Keratinocyte (primary cell): ENCODE measurements at regions not wholly inside any gene's neighbourhood (a gene's known extent, or its start where the extent isn't known, plus 50 kb on each side); places are given as distances from the start of the nearest gene placed in this dataset.

ENCODE experiments used
- DNase-seq: peaks from one replicate; pipeline ENCODE4 v3.0.0-alpha.2; 2011; ENCODE audit warnings: low read depth, missing footprints, low spot score
- FAIRE-seq: peaks from 2 replicates; lab custom pipeline; 2011; peaks lifted over from hg19 to GRCh38; lab: Jason Lieb, UNC
- H2AFZ ChIP-seq: 2 replicates; pipeline ENCODE4 v1.6.0; 2012; ENCODE audit warnings: low read length, control low read depth, inconsistent platforms; ENCODE audit not compliant: control insufficient read depth
- H3K27ac ChIP-seq: 2 replicates; pipeline ENCODE4 v1.5.1; 2011; ENCODE audit warnings: low read length; ENCODE audit not compliant: control insufficient read depth, insufficient read depth
- H3K27me3 ChIP-seq: 3 replicates; pipeline ENCODE4 v1.6.0; 2011; ENCODE audit warnings: low read length; ENCODE audit not compliant: control insufficient read depth, insufficient read depth; ENCODE audit errors: extremely low read depth
- H3K36me3 ChIP-seq, 2 experiments: 2 replicates in 1 of 2; 3 replicates in 1 of 2; pipeline ENCODE4 v1.5.1; 2011; ENCODE audit warnings: low read length in 2 of 2, mild to moderate bottlenecking in 1 of 2; ENCODE audit not compliant: control insufficient read depth in 2 of 2, insufficient read depth in 2 of 2; ENCODE audit errors: extremely low read depth in 1 of 2
- H3K4me1 ChIP-seq: 3 replicates; pipeline ENCODE4 v1.5.1; 2011; ENCODE audit warnings: low read length; ENCODE audit not compliant: control insufficient read depth, insufficient read depth; ENCODE audit errors: extremely low read depth
- H3K4me2 ChIP-seq: 3 replicates; pipeline ENCODE4 v1.6.0; 2011; ENCODE audit warnings: low read depth, low read length; ENCODE audit not compliant: control insufficient read depth, insufficient read depth; ENCODE audit errors: extremely low read depth
- H3K4me3 ChIP-seq, 3 experiments: fragments of 200-600 bp in 1 of 3; sonication (generic) in 1 of 3; 2 replicates in 2 of 3; 3 replicates in 1 of 3; pipeline ENCODE4 v1.5.1; 2011 to 2016; ENCODE audit warnings: low read length in 3 of 3, mild to moderate bottlenecking in 3 of 3, control low read depth in 2 of 3, inconsistent platforms in 1 of 3, low read depth in 1 of 3, mixed read lengths in 1 of 3, mixed run types in 1 of 3, moderate library complexity in 1 of 3; ENCODE audit not compliant: control insufficient read depth in 2 of 3, insufficient read depth in 2 of 3; ENCODE audit errors: extremely low read depth in 1 of 3
- H3K79me2 ChIP-seq: 2 replicates; pipeline ENCODE4 v1.6.0; 2012; ENCODE audit warnings: low read length; ENCODE audit not compliant: control insufficient read depth, insufficient read depth
- H3K9ac ChIP-seq: 3 replicates; pipeline ENCODE4 v1.6.0; 2011; ENCODE audit warnings: low read length; ENCODE audit not compliant: control insufficient read depth, insufficient read depth; ENCODE audit errors: extremely low read depth
- H3K9me1 ChIP-seq: 3 replicates; pipeline ENCODE4 v1.6.0; 2011; ENCODE audit warnings: low read length; ENCODE audit not compliant: control insufficient read depth, insufficient read depth; ENCODE audit errors: extremely low read depth
- H3K9me3 ChIP-seq: 2 replicates; pipeline ENCODE4 v1.5.1; 2012; ENCODE audit warnings: low read depth, low read length; ENCODE audit not compliant: control insufficient read depth
- H4K20me1 ChIP-seq: 3 replicates; pipeline ENCODE4 v1.6.0; 2011; ENCODE audit warnings: low read length; ENCODE audit not compliant: control insufficient read depth, insufficient read depth; ENCODE audit errors: extremely low read depth
- CTCF ChIP-seq, 3 experiments: IDR thresholded peaks in 1 of 3; conservative IDR thresholded peaks in 1 of 3; optimal IDR thresholded peaks in 1 of 3; 2 replicates in 2 of 3; 3 replicates in 1 of 3; pipeline versions ENCODE3 to v1.5.1; 2011; ENCODE audit warnings: low read length in 3 of 3, mild to moderate bottlenecking in 3 of 3, moderate library complexity in 2 of 3, control low read depth in 1 of 3, inconsistent platforms in 1 of 3; ENCODE audit not compliant: insufficient read depth in 2 of 3; ENCODE audit errors: extremely low read depth in 1 of 3
- EZH2 ChIP-seq: IDR thresholded peaks from one replicate; pipeline ENCODE4 v1.6.1; 2012; ENCODE audit warnings: inconsistent platforms, mild to moderate bottlenecking, low read length, moderate library complexity
- dilution Hi-C: fragments of 300-500 bp; cut with MboI; formaldehyde crosslinking; loops from one replicate; pipeline ENCODE4 v1.7.0; 2020; ENCODE audit warnings: low sequenced_read_pairs; ENCODE audit not compliant: extremely low pct_ligation_motif_present

DNA sequence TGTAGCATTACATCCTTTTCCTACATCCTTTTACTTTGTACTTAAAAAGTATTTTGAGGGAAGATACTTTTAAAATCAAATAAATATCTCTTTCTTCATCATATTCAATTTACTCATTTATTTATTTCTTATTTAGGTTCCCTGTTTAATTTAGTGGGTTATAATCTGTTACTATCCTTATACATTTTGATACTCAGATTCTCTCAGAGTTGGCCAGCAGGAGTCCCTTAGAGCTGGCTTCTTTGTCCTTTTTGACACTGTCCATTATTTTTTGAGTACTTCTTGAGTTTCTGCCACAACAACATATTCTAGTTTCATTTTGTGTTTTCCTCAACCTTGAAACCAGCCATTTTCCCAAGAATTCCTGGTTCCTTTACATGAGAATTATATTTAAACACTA, 111.6 kb upstream of the DCBLD2 start:
- Histone ChIP-seq H3K27ac (no peak overlapping the region), H3K9ac (no peak overlapping the region), H3K36me3 (no peaks in the 10 kb centered on the region), H3K4me1 (no peaks in the 10 kb centered on the region), H3K4me2 (no peak overlapping the region), H2AFZ (no peak overlapping the region), H3K79me2 (no peaks in the 10 kb centered on the region), H3K9me1 (no peaks in the 10 kb centered on the region), H3K4me3 (no peak overlapping the region), H4K20me1 (no peaks in the 10 kb centered on the region), H3K9me3 (no peaks in the 10 kb centered on the region), H3K27me3 (no peaks in the 10 kb centered on the region)
- no peak for TF ChIP-seq CTCF (optimal IDR thresholded peaks at IDR 0.05 in 1 of 3, IDR thresholded peaks at IDR 0.05 in 1 of 3, conservative IDR thresholded peaks at IDR 0.05 in 1 of 3; ENCODE audit: extremely low read depth in 1 of 3, insufficient read depth in 2 of 3, low read length in 3 of 3)
- TF ChIP-seq EZH2 = no peak
- dilution Hi-C loops = loop anchor here (25.0 kb wide), 2 partner anchors 174 to 749 kb away; no protein-coding TSS in a partner anchor
- DNase-seq = no peak
- no peak for FAIRE-seq

DNA sequence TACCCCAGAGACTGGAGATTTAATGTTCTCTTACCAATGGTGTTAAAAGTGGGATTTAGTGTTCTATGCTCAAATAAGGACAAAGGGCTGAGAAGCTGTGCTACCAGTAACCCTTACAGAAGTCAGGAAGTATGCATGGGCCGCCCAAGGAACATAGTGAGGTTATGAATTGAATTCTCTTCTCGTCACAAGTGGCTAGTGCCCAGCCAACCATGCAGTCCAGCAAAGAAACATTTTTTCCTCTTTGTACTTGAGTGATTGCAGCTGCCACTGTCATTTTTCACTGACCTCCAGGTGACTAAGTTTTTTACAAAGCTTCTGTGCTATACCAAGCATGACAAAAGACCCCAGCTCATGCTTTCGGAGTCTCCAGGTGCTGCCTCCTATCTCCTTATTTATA, 110.6 kb upstream of the DCBLD2 start:
- no peak overlapping the region for H3K27ac ChIP-seq
- no peaks in the 10 kb centered on the region for H3K4me1 ChIP-seq
- no peaks in the 10 kb centered on the region for H3K9me3 ChIP-seq
- H3K79me2 ChIP-seq = no peaks in the 10 kb centered on the region
- no peaks in the 10 kb centered on the region for H3K36me3 ChIP-seq
- FAIRE-seq (no peak), DNase-seq (no peak)
- H4K20me1 ChIP-seq = no peaks in the 10 kb centered on the region
- no peaks in the 10 kb centered on the region for H3K9me1 ChIP-seq
- no peak overlapping the region for H3K4me3 ChIP-seq
- H3K9ac ChIP-seq = no peak overlapping the region
- TF ChIP-seq EZH2 (no peak), CTCF (optimal IDR thresholded peaks at IDR 0.05 in 1 of 3, IDR thresholded peaks at IDR 0.05 in 1 of 3, conservative IDR thresholded peaks at IDR 0.05 in 1 of 3; ENCODE audit: extremely low read depth in 1 of 3, insufficient read depth in 2 of 3, low read length in 3 of 3) (no peak)
- dilution Hi-C loops = loop anchor here (25.0 kb wide), 2 partner anchors 175 to 750 kb away; no protein-coding TSS in a partner anchor
- no peak overlapping the region for H3K4me2 ChIP-seq
- H2AFZ ChIP-seq = no peak overlapping the region
- no peaks in the 10 kb centered on the region for H3K27me3 ChIP-seq
